ENCODE measurements at regions not wholly inside any gene's neighbourhood (a gene's known extent, or its start where the extent isn't known, plus 50 kb on each side); places are given as distances from the start of the nearest gene placed in this dataset.

GRCh38 chr7:46177821-46178220 is 256.7 kb upstream of the IGFBP3 start:
- DNase-seq, result no peak

GRCh38 chr7:46175221-46175620 is 254.1 kb upstream of the IGFBP3 start:
- DNase-seq, result no peak

DNA sequence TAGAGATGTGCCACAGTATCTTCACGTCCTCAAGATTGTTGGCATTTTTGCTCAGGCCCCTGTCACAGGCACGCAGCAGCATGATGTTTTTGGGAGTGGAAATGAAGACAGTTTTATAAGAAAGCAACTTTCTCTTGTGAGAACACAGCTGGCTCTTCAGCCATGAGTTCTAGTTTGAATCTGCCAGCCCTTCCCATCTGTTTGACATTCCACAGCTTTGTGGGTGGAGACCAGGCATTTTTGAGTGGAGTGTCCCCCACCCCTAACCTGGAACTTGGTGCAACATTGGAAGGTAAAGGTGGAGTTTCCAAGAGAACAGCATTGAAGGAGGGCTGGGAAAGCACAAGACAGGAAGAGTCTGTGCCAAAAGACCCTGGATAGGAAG is 253.1 kb upstream of the IGFBP3 start:
- no peak for DNase-seq

- no peak for DNase-seq
Measured at GRCh38 chr7:46173476-46174195, 252.6 kb upstream of the IGFBP3 start.

- DNase-seq, result no peak
Measured at GRCh38 chr7:46170792-46171191, 249.7 kb upstream of the IGFBP3 start.

DNA sequence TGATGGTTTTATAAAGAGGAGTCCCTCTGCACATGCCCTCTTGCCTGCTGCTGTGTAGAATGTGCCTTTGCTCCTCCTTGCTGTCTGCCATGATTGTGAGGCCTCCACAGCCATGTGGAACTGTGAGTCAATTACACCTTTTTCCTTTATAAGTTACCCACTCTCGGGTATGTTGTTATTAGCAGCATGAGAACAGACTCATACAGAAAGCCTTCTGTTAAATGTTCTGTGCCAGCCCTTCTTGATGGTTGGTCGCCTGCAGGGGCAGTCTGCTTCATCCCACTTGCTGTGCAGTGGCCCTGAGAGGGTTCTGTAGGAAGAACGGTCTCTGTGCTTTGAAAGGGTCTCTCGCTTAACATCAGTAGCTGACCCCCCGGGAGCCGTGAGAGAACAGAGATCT is 248.9 kb upstream of the IGFBP3 start:
- DNase-seq, result no peak

DNA sequence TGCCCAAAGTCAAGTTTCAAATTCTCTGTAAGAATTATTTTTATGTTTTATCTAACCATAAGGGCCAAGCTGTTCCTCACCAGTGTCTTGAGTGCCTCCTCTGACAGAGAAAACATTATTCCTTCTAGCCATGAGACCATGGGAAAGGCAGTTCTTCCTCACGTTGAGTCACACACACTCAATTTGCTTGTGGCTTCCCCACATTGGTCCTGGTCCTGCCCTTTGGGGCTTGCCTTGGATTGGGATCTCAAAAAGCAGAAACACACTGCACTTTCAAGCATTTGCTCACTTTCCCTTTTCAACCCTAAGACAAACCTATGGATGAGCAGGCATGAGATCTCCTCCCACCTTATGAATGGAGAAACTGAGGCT is 248.3 kb upstream of the IGFBP3 start:
- no peak for DNase-seq

GRCh38 chr7:46168671-46169383 is 247.8 kb upstream of the IGFBP3 start:
- no peak for DNase-seq

GRCh38 chr7:46168231-46168630 is 247.2 kb upstream of the IGFBP3 start:
- no peak for DNase-seq

GRCh38 chr7:46165276-46165675 is 244.2 kb upstream of the IGFBP3 start:
- no peak for DNase-seq

- no peak for DNase-seq
Measured at GRCh38 chr7:46164629-46165028, 243.6 kb upstream of the IGFBP3 start.

GRCh38 chr7:46163246-46163645 is 242.2 kb upstream of the IGFBP3 start:
- no peak for DNase-seq

DNA sequence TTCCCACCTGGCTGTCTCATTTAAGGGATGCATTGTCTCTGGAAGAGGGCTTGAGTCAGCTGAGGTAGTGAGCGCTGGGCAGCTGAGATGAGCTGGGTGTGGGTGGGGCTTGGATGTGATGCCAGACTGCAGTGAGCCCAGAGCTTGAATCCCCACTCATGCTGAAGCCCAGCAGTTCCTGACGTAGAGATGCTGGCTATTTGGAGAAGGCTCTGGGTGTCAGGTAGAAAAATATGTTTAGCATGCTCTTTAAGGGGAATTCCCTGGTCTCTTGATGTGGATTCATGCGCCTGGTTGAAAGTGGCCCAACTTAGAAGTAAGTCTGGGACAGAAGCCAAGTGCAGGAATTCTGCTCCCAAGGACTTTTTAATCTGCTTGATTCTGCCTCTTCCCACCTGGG is 241.5 kb upstream of the IGFBP3 start:
- DNase-seq, result no peak

- DNase-seq, result no peak
Measured at GRCh38 chr7:46160861-46161260, 239.8 kb upstream of the IGFBP3 start.

- no peak for DNase-seq
Measured at GRCh38 chr7:46157931-46158330, 236.9 kb upstream of the IGFBP3 start.

DNA sequence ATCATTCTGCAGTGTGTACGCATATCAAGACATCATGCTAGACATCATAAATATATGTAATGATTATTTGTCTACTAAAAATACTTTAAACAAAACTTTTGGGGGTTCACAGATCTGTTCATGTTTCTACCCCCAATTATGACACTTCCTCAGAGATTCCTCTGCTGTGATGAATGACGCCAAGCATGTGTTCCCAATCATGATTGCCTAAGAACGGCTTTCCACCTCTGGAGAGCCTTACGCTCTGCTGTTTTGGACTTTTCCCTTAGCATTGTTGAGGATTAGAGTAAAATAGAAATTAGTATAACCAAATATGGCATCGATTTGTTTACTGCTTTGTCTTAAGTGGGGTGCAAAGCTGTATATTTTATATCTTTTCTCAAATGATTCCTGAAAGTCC is 236.3 kb upstream of the IGFBP3 start:
- DNase-seq, result no peak

GRCh38 chr7:46156853-46157252 is 235.8 kb upstream of the IGFBP3 start:
- no peak for DNase-seq

DNA sequence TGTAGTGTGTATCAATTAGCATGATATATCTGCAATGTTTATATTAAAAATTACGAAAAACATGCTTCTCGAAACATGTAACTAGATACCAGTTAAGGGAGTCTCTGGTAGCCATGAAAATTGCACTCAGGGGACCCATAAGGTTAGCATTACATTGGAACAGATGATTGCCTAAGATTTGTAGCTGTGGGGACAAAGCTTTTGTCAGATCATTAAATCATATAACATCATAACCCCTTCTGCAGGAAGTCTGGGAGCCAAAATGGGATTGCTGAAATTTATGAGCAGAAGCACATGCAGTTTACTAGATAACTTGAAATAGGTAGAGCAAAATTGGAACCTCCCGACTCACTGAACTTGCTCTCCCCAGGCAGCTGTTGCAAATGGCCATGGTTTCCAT is 235.0 kb upstream of the IGFBP3 start:
- DNase-seq, result no peak

DNA sequence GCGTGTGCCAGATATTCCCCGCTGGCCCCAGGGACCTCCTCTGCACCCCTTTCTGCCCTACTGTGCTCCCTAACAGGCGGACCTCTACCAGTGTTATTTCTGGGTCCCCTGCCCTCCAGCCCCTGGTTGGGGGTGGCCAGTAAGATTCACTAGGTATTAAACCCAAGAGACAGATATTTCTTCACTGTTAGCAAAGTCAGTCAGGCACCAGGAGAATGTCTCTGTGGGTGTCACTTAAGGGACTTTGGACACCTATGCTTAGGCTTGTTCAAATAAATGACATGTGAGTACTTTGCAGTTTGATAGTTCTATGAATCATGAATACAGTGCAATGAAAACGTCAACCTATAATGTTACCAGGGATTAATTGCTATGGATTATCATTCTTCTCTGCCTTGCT is 234.3 kb upstream of the IGFBP3 start:
- DNase-seq, result no peak

GRCh38 chr7:46153951-46154787 is 233.1 kb upstream of the IGFBP3 start:
- no peak for DNase-seq

- no peak for DNase-seq
Measured at GRCh38 chr7:46153583-46153950, 232.5 kb upstream of the IGFBP3 start.

- no peak for DNase-seq
Measured at GRCh38 chr7:46152696-46153095, 231.6 kb upstream of the IGFBP3 start.

GRCh38 chr7:46150721-46151120 is 229.6 kb upstream of the IGFBP3 start:
- no peak for DNase-seq

GRCh38 chr7:46150202-46150601 is 229.1 kb upstream of the IGFBP3 start:
- no peak for DNase-seq

Data from 8988T (cell line).